B cell (primary cell): ENCODE measurements at regions not wholly inside any gene's neighbourhood (a gene's known extent, or its start where the extent isn't known, plus 50 kb on each side); places are given as distances from the start of the nearest gene placed in this dataset.

Experiments
- EZH2 ChIP-seq: IDR thresholded peaks from 2 replicates; pipeline ENCODE4 v1.6.1; 2012; ENCODE audit warnings: borderline replicate concordance, low read depth, mild to moderate bottlenecking, moderate library complexity, low read length; ENCODE audit not compliant: insufficient read depth, poor library complexity, severe bottlenecking
- TF ChIP-seq, protein P1 (sequence below): fragments of 200-600 bp; IDR thresholded peaks from one replicate; pipeline ENCODE4 v1.8.0; 2022; ENCODE audit warnings: antibody characterized with exemption, mild to moderate bottlenecking

DNA sequence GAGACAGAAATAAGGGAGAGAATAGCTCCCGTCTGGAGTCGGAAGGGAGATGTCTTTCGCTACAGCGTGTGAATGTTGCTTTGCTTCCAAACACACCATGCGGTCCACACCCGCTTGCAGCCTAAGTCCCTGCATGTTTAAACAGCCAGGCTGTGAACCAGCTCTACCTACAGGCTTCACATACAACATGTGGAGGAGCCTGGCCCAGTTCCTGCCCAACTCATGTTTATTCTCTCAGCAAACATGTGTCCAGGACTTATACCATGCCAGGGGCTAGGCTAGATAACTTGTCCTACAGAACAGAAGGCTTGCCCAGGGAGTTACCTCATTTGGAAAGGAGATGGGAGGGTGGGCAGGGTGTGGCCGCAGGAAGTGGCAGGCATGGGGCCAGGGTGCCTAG lies 181.5 kb downstream of the FOXO1 start:
- TF ChIP-seq, protein P1, sequence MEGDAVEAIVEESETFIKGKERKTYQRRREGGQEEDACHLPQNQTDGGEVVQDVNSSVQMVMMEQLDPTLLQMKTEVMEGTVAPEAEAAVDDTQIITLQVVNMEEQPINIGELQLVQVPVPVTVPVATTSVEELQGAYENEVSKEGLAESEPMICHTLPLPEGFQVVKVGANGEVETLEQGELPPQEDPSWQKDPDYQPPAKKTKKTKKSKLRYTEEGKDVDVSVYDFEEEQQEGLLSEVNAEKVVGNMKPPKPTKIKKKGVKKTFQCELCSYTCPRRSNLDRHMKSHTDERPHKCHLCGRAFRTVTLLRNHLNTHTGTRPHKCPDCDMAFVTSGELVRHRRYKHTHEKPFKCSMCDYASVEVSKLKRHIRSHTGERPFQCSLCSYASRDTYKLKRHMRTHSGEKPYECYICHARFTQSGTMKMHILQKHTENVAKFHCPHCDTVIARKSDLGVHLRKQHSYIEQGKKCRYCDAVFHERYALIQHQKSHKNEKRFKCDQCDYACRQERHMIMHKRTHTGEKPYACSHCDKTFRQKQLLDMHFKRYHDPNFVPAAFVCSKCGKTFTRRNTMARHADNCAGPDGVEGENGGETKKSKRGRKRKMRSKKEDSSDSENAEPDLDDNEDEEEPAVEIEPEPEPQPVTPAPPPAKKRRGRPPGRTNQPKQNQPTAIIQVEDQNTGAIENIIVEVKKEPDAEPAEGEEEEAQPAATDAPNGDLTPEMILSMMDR: no peak
- TF ChIP-seq EZH2: no peak
